DMS79 (cell line): ENCODE measurements at regions not wholly inside any gene's neighbourhood (a gene's known extent, or its start where the extent isn't known, plus 50 kb on each side); places are given as distances from the start of the nearest gene placed in this dataset.
A peak's percentile ranks its signal among the peaks of the same experiment; 100 is the strongest.
"Not testable (repeated sequence)": the region's sequence is repeated elsewhere in the genome, so short reads cannot be mapped to it uniquely, and the experiment has no call there.

Experiments used
- DNase-seq: peaks from one replicate; lab custom pipeline; 2025; lab: John Stamatoyannopoulos, UW

DNA sequence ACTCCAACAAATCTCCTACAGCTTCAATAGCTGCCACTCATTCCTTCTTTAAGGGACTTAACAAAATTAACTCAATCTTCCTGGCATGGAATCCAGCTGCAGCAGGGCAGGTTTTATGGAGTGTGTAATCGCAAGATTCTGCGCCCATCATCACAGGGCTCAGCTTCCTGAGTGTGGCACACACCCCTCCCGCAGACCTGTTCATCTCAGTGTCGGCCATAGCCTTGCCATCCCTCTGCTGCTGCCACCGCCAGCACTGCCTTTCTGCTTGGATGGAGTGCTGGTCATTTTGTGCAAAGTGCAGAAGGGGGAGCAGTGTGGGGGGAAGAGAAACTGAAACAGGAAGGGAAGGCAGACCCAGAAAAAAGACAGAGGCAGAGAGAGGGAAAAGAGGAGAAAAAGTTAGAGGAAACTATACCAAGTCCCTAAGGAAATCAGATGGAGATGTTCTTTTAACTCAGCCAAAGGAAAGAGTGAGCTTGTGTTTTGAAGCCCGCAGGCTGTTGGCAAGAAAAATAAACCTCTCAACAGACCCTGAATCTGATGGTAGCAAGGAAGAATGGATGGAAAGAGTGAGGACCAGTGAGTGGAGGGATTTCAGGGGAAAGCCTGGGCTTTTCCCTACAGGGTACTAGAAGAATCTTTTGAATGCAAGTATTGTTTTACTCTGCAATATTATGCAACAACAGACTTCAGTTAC lies 324.2 kb downstream of the SEC16B start:
- DNase-seq: no peak

DNA sequence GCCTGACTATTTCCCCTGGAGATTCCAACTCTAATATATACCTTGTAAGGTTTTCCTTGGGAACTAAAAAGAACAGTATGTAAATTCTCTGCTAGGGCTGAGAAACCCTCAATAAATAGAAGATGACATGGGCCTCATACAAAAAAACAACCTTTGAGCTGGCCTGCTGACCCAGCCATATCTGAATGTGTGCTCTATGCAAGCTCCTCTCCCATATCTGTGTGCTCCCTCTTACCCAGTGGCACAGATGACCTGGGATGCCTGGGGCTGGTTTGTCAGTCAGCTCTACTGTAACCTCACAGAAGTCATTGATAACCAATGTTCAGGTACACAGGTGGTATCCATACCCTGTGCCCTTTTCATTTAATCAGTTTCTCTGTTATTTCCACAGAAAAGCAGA lies 329.2 kb downstream of the SEC16B start:
- no peak for DNase-seq

DNA sequence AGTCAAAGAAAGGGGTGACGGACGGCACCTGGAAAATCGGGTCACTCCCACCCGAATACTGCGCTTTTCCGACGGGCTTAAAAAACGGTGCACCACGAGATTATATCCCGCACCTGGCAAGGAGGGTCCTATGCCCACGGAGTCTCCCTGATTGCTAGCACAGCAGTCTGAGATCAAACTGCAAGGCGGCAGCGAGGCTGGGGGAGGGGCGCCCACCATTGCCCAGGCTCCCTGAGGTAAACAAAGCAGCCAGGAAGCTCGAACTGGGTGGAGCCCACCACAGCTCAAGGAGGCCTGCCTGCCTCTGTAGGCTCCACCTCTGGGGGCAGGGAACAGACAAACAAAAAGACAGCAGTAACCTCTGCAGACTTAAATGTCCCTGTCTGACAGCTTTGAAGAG lies 335.7 kb downstream of the SEC16B start:
- not testable (repeated sequence) for DNase-seq

DNA sequence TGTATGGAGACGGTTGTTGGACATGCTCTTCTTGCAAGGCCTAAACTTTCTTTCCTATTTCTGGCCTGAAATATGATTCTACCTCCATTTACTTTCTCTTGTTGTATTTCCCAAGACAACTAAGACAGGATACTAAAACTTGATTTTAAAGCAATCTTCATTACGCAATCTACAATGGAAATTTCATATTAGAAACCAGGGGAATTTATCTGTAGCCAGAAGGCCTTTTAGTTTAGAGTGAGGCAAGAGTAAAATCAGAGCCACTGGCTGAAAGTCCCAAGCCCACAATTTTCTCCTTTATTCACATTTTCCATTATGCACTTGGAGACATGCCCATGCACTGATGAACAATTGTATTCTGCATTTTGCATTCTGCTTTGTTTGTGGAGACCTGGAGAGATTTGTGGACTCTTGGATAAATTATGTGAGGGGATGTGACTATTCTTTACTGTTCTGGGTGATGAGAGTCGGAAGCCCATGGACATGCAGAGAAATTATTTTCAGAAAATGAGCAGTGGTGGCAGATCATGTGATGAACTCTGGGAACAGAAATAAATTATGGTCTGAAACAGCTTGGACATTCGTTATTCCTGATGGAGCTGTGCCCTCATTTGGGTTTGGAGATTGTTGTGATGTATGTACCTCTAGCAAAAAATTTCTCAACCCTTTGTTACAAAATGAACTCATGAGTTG lies 336.8 kb downstream of the SEC16B start:
- DNase-seq: no peak

DNA sequence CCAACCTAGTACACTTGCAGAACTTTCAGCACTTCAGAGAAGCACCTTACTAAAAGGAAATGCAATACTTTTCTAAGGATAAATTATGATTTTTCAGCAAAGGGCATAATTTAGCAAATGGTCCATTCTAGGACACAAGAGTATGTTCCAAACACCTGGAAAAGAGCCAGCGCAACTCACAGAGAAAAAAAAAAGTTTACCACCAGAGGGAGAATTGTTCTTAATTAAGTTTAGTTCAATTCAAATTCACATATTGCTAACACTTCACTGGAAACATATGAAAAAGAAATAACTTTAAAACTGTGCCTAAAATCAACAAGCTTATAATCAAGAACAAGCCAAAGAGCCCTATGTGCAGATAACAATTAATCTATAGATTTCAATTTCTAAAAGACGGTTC lies 338.1 kb downstream of the SEC16B start:
- no peak for DNase-seq

DNA sequence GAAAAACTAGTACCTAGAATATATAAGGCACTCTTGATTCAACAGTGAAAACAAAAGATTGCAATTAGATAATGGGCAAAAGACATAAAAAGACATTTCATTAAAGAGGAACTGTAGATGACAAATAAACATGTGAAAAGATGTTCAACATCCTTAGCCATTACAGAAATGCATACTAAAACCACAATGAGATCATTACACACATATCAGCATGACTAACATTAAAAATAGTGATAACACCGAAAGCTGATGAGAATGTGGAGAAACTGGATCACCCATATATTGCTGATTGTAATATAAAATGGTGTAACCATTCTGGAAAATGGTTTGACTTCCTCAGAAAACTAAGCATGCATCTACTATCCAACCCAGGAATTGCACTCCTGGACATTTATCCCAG lies 340.3 kb downstream of the SEC16B start:
- DNase-seq: no peak

DNA sequence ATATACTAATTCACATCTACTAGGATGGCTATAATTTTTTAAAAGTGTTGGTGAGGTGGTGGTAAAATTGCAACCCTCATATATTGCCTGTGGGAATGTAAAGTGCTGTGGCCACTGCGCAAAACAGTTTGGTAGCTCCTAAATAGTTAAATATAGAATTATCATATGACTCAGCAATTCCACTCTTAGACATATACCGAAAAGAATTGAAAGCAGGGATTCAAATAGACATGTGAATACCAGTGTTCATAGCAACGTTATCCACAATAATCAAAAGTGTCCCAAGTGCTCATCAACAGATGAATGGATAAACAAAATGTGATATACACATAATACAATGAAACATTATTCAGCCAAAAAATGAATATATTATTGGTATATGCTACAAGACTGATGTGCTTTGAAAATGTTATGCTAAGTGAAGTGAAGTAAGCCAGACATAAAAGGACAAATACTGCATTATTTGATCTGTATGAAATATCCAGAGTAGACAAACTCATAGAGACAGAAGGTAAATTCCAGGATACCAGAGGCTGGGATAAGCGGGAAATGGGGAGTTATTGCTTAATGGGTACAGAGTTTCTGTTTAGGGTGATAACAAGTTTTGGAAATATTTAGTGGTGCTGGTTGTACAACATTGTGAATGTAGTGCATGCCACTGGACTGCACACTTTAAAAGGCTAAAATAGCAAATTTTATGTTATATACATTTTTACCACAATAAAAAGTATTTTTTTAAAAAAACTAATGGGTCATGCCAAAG lies 342.5 kb downstream of the SEC16B start:
- DNase-seq: no peak

DNA sequence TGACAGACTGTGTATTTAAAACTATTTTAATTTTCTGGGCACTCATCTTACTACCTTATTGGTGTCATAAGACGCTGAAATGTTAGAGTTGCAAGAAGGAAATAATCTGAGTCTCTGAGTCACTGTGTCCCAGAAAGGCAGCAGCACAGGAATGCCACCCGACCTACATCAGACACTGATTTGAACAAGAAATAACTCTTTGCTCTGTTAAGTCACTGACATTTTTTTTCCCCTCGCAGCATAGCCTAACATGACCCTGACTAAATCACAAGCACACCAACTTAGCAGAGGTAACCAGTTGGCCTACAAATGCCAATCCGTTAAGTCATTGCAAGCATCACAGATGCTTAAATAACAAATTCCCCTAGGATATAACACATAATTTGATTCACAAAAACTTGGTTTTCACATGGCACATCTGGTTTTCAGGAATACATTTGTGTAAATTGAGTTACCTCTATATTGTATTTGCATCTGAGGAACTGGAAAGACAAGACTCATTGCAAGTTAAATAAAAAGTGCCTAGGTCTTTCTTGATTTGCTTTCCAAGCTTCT lies 349.1 kb downstream of the SEC16B start:
- DNase-seq: no peak

DNA sequence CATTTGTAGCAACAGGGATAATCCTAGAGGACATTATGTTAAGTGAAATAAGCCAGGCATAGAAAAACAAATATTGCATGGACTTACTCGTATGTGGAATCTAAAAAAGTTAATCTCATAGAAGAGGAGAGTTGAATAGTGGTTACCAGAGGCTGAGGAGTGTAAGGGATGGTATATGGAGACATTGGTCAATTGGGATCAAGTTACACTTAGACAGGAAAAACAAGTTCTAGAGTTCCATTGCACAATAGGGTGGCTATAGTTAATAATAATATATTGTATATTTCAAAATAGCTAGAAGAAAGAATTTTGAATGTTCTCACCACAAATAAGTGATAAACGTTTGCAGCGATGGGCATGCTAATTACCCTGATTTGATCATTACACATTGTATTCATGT lies 354.6 kb downstream of the SEC16B start:
- DNase-seq: no peak

DNA sequence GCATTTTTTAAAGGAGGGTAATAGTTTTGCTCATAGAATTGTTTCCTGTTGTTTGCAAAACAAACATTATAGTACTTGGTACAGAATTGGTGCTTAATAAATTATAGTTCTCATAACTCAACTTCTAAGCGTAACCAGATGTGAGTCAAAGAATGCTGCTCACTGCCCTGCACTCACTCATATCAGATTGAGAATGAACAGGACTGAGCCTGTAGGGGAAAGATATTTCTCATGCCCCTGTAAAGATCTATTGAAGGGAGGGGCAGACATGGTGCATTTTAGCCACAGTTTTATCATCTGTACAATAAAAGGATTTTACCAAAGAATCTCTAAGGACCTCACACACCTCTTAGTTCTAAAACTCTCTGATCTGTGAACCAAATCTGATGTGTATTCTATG lies 358.5 kb downstream of the SEC16B start:
- no peak for DNase-seq

DNA sequence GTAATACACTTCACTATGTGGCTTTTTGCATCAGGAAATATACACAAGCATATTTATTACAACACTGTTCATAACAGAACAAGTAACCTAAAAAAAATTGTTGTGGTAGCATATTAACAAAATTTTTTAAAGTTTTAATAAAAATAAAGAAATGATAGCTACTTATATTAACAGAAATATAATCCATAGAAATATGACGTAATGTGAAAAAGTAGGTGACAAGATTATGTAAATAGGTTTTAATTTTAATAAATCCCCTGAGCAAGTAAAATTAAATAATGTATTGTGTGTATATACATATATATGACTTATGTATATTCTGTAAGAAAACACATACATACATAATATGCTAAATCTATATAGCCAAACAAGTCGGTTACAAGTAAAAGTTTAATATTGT lies 359.9 kb downstream of the SEC16B start:
- no peak for DNase-seq

DNA sequence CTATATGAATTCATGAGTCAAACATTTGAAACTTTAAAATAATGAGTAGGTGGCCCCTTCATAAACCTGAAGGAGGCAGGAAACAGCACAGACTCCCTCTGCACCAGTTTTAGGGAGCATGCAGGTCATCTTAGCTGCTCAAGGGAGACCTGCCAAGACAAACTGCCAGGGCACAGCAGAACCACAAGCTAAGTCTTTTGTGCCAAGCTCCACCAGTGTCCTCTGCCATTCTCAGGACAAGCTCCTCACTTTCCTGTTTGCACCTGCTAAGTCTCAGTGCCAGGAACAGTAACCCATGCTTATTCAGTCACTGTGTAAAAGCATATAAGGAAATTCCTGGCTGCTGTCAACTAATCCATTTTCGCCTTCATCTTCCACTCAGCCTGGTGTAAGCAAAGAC lies 368.9 kb downstream of the SEC16B start:
- DNase-seq: no peak

DNA sequence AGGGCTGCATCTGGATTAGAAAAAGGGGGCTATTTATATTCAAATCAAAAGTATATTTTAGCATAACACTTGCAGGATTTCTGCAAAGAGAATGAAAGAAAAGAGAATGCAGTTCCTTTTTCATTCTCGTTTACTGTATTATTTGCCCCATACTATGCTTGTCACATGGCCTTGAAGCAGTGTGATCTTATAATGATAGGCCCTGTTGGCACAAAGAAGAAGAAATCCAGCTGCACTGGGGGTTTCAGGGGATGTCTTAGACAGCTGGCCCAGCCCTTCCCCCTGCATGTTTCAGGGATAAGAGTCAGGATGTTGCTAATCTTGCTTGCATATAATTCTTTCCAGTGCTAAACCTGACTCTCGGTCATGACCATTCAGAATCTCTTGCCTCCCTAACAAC lies 369.5 kb downstream of the SEC16B start:
- DNase-seq: no peak

DNA sequence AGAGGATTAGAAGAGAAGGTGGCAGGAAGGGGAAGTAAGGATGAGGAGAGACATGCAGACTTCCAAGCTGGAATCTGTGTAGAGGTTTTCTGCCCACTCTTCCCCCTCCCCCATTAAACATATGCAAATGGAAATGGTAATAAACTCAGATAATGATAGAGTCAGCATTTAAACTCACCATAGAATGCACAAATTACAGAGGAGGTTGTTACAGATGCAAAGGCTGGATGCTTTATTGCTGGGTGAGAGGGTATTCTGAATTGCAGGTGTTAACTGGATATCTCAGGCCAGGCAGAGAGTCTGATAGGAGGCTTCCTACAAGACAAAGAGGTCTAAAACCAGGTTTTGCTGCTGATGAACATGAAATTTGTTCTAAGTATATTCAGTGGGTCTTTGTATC lies 372.5 kb downstream of the SEC16B start:
- DNase-seq: no peak

DNA sequence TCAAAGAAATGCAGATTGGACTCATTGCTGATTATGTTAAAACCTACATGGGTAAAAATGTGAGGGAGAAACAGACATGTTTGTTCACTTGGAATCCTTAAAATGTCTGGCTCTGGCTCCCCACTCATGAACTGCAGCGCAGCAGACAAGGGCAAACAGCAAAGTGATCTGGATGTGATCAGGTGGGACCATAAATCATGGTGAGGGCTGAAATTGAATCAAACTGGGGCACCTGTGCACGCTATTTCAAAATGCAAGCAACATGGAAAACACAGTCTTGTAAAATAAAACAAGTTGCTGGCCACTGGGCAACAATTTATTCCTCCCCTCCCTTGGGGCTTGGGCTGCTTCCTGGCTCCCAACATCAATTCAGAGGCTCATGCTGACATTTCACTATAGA lies 373.4 kb downstream of the SEC16B start:
- DNase-seq: no peak

DNA sequence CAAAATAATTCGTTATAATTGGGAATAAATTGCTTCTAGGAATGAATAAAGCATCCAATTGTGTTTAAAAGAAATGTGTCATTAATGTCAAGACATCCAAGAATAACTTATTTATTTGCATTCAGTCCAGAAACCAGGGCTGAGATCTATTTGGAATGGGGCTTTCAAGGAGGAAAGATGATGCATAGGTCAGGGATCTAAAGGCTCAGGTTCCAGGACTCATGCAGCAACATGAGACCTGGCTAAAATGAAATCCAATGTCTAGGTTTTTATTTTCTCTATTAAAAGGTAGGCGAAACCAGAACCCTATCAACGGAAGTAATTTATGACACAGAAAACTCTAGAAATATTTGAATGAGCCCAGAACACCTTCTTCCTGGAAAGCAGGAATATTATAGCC lies 376.8 kb downstream of the SEC16B start:
- no peak for DNase-seq

DNA sequence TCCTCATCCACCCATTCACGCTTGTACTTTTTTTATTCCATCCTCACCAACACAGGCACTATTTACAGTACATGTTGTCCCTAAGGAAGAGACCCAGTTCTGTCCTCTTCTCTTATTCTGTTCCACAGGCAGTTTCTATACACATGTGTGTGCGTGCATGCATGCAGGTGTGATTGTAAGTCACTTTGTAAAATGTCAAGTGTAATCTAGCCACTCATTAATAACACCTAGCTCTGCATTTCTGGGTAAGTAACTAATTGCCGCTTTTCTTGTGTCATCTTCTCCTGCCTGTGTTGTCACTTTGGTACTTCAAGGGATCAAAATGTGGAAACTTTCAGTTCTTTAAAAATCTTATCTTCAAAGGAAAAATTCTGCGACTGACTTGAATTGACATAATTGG lies 377.2 kb downstream of the SEC16B start:
- DNase-seq: no peak

DNA sequence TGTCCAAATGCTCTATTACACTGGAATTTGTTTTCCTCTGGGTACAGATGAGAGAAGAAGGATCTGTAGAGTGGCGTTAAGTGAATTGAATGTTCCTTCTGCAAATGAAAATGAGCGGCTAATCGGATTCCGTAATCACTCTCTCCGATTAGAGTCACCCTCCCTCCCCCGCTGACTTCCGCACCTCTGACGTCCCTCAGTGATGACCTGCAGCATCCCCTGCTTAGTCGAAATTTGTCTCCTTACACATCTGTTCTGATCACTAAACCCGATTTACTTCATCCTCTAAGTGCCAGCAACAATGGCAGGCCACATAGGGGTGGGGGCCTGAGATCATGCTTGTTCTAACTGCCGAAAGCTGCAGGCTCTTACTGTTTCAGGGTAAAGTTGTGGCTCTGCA lies 378.7 kb downstream of the SEC16B start:
- DNase-seq: no peak

DNA sequence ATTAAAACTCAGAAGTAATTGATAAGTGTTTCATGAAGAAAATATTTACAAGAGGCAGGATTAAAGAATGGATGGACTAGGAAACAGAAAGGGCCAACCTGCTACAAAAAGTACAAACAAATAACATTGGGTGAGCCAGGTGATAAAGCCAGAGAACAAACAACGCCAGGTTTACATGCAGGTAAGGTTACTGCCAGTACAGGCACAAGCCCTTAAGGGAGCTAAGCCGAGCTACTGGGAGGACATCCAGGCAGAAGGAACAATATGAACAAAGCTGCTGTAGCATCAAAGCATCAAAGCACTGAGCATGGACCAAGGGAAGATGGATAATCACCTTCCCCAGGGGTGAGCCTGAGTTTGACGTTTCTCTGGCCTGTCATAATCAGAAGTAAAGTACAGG lies 380.7 kb downstream of the SEC16B start:
- no peak for DNase-seq

DNA sequence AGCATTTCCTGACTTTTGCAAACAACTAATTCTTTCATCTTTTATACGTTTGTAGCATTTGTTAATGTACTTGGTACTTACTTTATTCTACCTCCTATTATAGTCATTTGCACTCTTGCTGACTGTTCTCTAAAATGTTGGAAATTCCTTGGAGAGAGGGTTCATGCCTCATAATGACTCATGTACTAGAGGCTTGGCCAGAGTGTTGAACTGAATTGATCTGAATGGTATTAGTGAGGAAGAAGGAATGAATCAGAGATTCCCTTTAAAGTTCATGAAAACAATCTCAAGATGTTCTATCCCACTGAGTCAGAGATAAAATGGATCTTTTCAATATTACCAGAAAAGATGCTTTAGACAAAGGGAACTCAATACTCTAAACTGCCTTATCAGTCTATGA lies 383.4 kb downstream of the SEC16B start:
- DNase-seq: no peak

DNA sequence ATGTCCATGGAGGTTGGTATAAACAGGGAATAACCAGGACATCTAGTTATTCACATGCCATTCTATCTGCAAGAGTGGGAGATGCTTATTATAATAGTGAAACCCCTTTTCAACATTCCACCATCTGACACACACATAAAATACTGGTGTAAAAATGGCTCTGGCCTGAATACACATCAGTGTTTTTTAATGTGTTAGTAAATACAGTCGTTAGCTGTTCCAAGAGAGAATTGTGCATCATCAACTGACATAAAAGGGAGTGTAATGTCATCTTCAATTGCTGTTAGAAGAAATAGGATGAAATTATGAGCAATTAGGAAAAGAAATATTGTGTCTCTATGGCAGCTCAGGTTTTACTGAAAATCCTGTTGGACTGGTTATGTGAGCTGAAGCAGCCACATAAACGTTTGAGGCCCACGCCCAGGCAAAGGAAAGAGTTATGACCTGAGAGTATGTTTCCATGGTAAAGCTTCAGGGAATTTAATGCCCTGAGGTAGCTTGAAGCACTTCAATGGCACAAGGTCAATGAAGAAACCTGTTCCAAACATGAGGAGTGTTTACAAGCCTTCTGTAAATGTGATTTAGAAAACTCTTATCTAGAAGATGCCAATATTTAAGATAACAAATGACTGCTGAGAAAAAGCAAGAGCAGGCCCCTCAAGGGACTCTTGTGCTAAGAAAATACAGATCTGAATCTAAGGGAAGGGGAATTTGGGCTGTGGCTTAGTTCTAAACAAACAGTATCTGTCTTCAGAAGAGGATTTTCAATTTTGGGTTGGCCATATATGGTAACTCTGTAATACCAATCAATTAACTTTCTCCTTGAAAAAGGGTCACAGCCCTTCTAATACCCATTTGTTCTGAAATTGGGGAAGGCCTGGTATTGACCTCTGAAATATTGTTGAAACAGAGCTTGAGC lies 384.3 kb downstream of the SEC16B start:
- DNase-seq: peak; percentile 95

DNA sequence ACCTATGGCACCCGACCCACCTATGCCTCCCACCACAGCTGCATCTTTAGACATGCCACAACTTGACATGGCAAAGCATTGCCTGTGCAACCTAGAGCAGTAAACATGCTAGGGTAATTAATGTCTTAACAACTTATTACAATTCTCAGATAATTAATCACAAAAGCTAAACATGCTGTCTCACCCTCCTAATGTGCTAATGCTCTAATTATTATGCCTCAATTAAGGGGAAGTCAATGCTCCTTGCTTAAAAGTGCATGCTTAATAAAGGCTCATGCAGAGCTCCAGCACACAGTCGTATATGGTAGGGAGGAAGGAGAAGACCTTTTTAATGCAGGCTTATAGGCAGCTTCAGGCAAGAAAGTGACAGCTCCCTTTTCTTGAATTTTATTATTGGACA lies 396.0 kb downstream of the SEC16B start:
- DNase-seq: no peak
